ENCODE measurements at regions not wholly inside any gene's neighbourhood (a gene's known extent, or its start where the extent isn't known, plus 50 kb on each side); places are given as distances from the start of the nearest gene placed in this dataset.

DNA sequence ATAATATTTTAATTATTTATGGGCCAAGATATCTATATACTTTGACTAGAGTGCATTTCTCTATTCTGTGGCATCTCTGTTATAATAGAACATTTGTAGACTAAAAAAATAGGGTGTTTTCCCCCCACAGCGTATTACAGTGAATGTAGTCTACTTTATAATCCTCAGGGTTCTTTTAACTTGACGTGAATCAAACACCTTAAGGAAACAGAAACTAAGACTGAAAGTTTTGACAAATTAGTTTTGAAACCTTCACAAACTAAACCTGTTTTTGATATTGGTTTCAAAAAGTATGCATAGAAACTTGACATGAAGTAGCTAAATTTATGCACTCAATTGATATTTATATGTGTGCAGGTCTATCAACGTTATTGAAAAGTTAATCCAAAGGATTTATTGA lies 1963.1 kb upstream of the TENM3 start:
- H3K36me3 ChIP-seq (ENCODE audit: insufficient read depth, low read length) = no peaks in the 10 kb centered on the region
- H3K9ac ChIP-seq (ENCODE audit: low read depth, low read length) = no peak overlapping the region
- no peaks in the 10 kb centered on the region for H3K4me1 ChIP-seq (ENCODE audit: insufficient read depth, low read length)
- no peaks in the 10 kb centered on the region for H3K9me3 ChIP-seq (ENCODE audit: control insufficient read depth, insufficient read depth, low read length)

- no peaks in the 10 kb centered on the region for H3K4me1 ChIP-seq (ENCODE audit: insufficient read depth, low read length)
- no peaks in the 10 kb centered on the region for H3K9me3 ChIP-seq (ENCODE audit: control insufficient read depth, insufficient read depth, low read length)
- no peak overlapping the region for H3K9ac ChIP-seq (ENCODE audit: low read depth, low read length)
- no peaks in the 10 kb centered on the region for H3K36me3 ChIP-seq (ENCODE audit: insufficient read depth, low read length)
These were observed 1962.4 kb upstream of the TENM3 start for GRCh38 chr4:180280726-180281297.

- no peak overlapping the region for H3K9ac ChIP-seq (ENCODE audit: low read depth, low read length)
- H3K4me1 ChIP-seq (ENCODE audit: insufficient read depth, low read length) = no peaks in the 10 kb centered on the region
- no peaks in the 10 kb centered on the region for H3K36me3 ChIP-seq (ENCODE audit: insufficient read depth, low read length)
- no peaks in the 10 kb centered on the region for H3K9me3 ChIP-seq (ENCODE audit: control insufficient read depth, insufficient read depth, low read length)
These were observed 1961.5 kb upstream of the TENM3 start for GRCh38 chr4:180281724-180282123.

- Histone ChIP-seq H3K9ac (ENCODE audit: low read depth, low read length) (no peak overlapping the region), H3K9me3 (ENCODE audit: control insufficient read depth, insufficient read depth, low read length) (no peaks in the 10 kb centered on the region), H3K36me3 (ENCODE audit: insufficient read depth, low read length) (no peaks in the 10 kb centered on the region), H3K4me1 (ENCODE audit: insufficient read depth, low read length) (no peaks in the 10 kb centered on the region)
These were observed 1958.9 kb upstream of the TENM3 start for GRCh38 chr4:180284267-180284666.

DNA sequence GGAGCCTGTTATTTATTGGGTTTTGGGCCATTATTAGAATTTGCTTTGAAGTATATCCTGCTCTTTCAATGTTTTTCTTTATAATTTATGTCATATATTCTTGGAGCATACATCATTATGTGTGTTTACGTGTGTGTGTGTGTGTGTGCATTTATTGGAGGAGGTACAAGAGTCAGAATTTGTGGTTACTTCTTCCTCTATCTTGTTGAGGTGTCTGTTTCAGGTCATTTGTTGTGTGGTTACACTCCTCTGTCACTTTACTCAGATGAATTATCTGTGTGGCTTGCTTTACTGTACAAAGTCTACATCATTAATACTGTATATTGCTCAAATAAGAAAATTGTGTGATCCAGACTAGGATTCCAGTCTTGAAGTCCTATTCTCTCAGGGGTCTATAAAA lies 1957.4 kb upstream of the TENM3 start:
- no peaks in the 10 kb centered on the region for H3K4me1 ChIP-seq (ENCODE audit: insufficient read depth, low read length)
- H3K9ac ChIP-seq (ENCODE audit: low read depth, low read length) = no peak overlapping the region
- no peaks in the 10 kb centered on the region for H3K9me3 ChIP-seq (ENCODE audit: control insufficient read depth, insufficient read depth, low read length)
- no peaks in the 10 kb centered on the region for H3K36me3 ChIP-seq (ENCODE audit: insufficient read depth, low read length)

DNA sequence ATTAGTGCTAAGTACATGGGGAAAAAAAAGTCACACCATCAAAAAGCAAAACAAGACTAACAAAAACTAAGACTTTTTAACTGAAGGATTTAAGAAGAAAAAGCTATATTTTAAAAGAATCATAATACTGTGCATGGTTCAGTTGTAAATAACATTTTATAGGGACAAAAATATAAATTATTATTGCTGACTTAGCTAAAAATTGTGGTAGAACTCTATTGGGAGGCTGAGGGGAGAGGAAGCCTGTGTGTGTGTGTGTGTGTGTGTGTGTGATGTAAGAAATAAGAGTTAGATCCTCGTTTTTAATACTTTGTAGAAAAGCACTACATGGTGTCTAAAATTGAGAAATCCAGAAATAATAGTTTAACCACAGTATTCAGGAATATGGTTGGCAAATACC lies 1950.9 kb upstream of the TENM3 start:
- Histone ChIP-seq H3K36me3 (ENCODE audit: insufficient read depth, low read length) (no peaks in the 10 kb centered on the region), H3K9me3 (ENCODE audit: control insufficient read depth, insufficient read depth, low read length) (no peaks in the 10 kb centered on the region), H3K9ac (ENCODE audit: low read depth, low read length) (no peak overlapping the region), H3K4me1 (ENCODE audit: insufficient read depth, low read length) (no peaks in the 10 kb centered on the region)

DNA sequence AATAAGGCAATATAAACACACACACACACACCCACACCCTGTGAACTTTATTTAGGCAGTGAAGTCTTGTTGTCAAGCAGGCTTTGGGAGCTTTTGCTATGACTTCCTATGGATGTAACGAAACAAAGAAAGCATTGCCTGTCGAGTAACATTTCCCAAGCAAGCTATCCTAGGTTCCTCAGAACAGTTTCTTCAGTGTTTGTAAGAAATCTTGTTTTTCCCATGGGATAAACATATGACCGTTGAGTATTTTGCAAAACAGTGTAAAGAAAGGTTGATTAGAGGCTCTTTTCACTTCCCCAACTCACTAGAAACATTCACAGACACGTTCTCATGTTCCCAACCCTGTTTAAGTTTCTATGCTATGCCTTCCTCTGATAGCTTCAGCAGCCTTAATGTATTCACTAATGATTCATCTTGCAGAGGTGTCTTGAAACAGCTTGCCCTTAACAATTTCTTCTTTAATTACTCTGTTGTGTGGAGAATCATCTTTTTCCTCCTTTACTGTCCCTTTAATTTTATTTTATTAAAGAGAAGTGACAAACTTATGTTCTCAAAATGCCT lies 1947.1 kb upstream of the TENM3 start:
- H3K4me1 ChIP-seq (ENCODE audit: insufficient read depth, low read length) = no peaks in the 10 kb centered on the region
- H3K9me3 ChIP-seq (ENCODE audit: control insufficient read depth, insufficient read depth, low read length) = no peaks in the 10 kb centered on the region
- H3K36me3 ChIP-seq (ENCODE audit: insufficient read depth, low read length) = no peaks in the 10 kb centered on the region
- H3K9ac ChIP-seq (ENCODE audit: low read depth, low read length) = no peak overlapping the region

- Histone ChIP-seq H3K9me3 (ENCODE audit: control insufficient read depth, insufficient read depth, low read length) (no peaks in the 10 kb centered on the region), H3K36me3 (ENCODE audit: insufficient read depth, low read length) (no peaks in the 10 kb centered on the region), H3K4me1 (ENCODE audit: insufficient read depth, low read length) (no peaks in the 10 kb centered on the region), H3K9ac (ENCODE audit: low read depth, low read length) (no peak overlapping the region)
These were observed 1938.9 kb upstream of the TENM3 start for GRCh38 chr4:180304321-180304720.

DNA sequence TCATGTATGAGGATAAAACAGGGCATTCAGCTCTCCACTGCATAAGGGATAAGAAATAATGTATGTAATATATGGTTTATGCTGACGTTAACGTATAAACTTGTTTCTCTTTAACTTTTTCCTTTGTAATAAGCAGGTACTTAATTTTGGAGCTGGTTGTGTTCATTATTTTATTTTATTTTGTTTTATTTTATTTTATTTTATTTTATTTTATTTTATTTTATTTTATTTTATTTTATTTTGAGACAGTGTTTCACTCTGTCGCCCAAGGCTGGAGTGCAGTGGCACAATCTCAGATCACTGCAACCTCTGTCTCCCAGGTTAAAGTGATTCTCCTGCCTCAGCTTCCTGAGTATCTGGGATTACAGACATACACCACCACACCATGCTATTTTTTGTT lies 1932.6 kb upstream of the TENM3 start:
- Histone ChIP-seq H3K4me1 (ENCODE audit: insufficient read depth, low read length) (no peaks in the 10 kb centered on the region), H3K9me3 (ENCODE audit: control insufficient read depth, insufficient read depth, low read length) (no peaks in the 10 kb centered on the region), H3K9ac (ENCODE audit: low read depth, low read length) (no peak overlapping the region), H3K36me3 (ENCODE audit: insufficient read depth, low read length) (no peaks in the 10 kb centered on the region)

GRCh38 chr4:180314972-180315371 lies 1928.2 kb upstream of the TENM3 start:
- H3K9me3 ChIP-seq (ENCODE audit: control insufficient read depth, insufficient read depth, low read length) = no peaks in the 10 kb centered on the region
- no peak overlapping the region for H3K9ac ChIP-seq (ENCODE audit: low read depth, low read length)
- H3K36me3 ChIP-seq (ENCODE audit: insufficient read depth, low read length) = no peaks in the 10 kb centered on the region
- H3K4me1 ChIP-seq (ENCODE audit: insufficient read depth, low read length) = no peaks in the 10 kb centered on the region

DNA sequence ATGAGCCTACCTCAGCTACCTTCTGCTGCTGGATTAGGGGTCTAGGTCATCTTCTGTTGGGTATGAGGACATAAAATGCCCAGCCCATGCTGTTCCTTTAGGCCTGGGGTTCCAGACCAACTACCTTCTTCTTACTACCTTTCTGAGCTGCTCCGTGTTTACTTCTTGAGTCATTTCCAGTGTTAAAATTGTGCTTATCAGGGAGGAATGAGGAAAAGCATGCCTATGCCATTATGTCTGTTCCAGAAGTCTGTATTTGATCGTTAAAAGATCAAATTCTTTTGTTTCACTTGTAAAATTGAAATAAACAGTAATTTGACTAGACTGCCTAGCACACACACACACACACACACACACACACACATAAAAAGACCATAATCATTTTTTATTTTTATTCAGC lies 1912.7 kb upstream of the TENM3 start:
- no peaks in the 10 kb centered on the region for H3K36me3 ChIP-seq (ENCODE audit: insufficient read depth, low read length)
- no peak overlapping the region for H3K9ac ChIP-seq (ENCODE audit: low read depth, low read length)

GRCh38 chr4:180333162-180333561 lies 1910.0 kb upstream of the TENM3 start:
- no peaks in the 10 kb centered on the region for H3K4me1 ChIP-seq (ENCODE audit: insufficient read depth, low read length)

More for the DNA sequence above, 1912.7 kb upstream of the TENM3 start:
- Histone ChIP-seq H3K9me3 (ENCODE audit: control insufficient read depth, insufficient read depth, low read length) (no peaks in the 10 kb centered on the region), H3K4me1 (ENCODE audit: insufficient read depth, low read length) (no peaks in the 10 kb centered on the region)

DNA sequence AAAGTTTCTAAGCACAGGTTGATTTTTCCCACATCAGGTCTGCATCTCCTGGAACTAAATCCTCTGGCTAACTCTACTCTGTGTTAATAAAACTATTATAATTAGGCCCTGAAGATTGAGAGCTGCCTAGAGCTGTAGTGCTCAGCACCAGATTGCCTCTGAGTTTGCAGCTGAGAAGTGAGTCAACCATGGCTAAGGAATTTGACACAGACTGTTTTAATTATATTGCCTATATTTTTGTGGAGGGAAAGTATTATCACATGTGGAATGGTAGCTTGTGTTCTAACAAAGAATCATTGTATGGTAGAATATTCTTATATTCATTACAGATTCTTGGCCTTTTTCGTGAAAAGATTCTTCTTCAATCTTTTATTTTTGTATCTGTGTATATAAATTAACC lies 1907.6 kb upstream of the TENM3 start:
- Histone ChIP-seq H3K9ac (ENCODE audit: low read depth, low read length) (no peak overlapping the region), H3K4me1 (ENCODE audit: insufficient read depth, low read length) (no peaks in the 10 kb centered on the region), H3K36me3 (ENCODE audit: insufficient read depth, low read length) (no peaks in the 10 kb centered on the region), H3K9me3 (ENCODE audit: control insufficient read depth, insufficient read depth, low read length) (no peaks in the 10 kb centered on the region)

More at GRCh38 chr4:180333162-180333561, 1910.0 kb upstream of the TENM3 start:
- Histone ChIP-seq H3K9me3 (ENCODE audit: control insufficient read depth, insufficient read depth, low read length) (no peaks in the 10 kb centered on the region), H3K36me3 (ENCODE audit: insufficient read depth, low read length) (no peaks in the 10 kb centered on the region), H3K9ac (ENCODE audit: low read depth, low read length) (no peak overlapping the region)

DNA sequence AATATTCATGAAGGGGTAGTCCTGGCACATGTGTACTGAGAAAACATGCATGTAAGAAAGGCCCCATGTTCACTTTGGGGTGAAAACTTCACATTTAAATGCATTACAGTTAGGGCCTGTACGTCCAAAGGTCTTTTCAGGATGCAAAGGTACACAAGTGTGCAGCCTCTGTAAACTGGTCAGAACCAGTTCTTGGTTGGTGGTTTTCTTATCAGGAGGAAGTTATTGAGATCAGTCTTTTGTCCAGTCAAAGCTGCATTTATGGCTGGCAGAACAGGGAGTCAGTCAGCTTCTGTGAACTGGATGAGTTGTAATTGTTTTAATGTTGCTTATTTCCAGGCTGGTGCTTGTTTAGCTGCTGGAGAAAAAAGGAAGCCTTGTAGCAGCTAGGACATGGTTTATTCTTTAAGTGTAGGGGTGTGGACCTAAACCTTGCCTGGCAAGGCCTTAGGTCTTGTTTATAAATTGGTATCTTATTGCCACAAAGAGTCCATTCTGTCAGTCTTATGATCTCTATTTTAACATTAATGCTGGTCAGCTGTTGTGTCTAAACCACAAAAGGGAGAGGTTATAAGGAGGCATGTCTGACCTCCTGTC lies 1906.6 kb upstream of the TENM3 start:
- no peaks in the 10 kb centered on the region for H3K4me1 ChIP-seq (ENCODE audit: insufficient read depth, low read length)
- no peak overlapping the region for H3K9ac ChIP-seq (ENCODE audit: low read depth, low read length)
- H3K9me3 ChIP-seq (ENCODE audit: control insufficient read depth, insufficient read depth, low read length) = no peaks in the 10 kb centered on the region
- H3K36me3 ChIP-seq (ENCODE audit: insufficient read depth, low read length) = no peaks in the 10 kb centered on the region

DNA sequence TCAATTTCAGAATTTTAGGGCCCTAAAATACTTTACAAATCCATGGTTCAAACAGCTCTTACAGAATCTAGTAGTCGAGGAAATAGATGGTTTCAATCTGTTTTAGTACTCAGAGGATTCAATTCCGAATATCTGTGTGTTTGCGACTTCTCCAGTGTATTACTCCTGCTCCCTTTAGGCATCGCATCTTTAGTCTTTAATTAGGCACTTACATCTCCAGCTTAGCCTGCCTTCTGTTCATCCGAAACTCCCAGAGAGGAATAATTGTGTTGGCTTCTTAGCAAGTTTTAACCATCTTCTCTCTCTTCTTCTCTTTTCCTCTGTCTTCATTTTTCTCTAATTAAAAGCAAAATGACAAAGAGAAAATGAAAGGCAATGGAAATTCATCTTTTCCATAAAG lies 1901.3 kb upstream of the TENM3 start:
- H3K36me3 ChIP-seq (ENCODE audit: insufficient read depth, low read length) = no peaks in the 10 kb centered on the region
- H3K4me1 ChIP-seq (ENCODE audit: insufficient read depth, low read length) = no peaks in the 10 kb centered on the region
- no peak overlapping the region for H3K9ac ChIP-seq (ENCODE audit: low read depth, low read length)
- H3K9me3 ChIP-seq (ENCODE audit: control insufficient read depth, insufficient read depth, low read length) = no peaks in the 10 kb centered on the region
